GM10248 (cell line): ENCODE measurements at regions not wholly inside any gene's neighbourhood (a gene's known extent, or its start where the extent isn't known, plus 50 kb on each side); places are given as distances from the start of the nearest gene placed in this dataset.
A peak's percentile ranks its signal among the peaks of the same experiment; 100 is the strongest.

ENCODE experiments used
- CTCF ChIA-PET: fragments of 300-600 bp; sonication (Branson Sonifier 250); formaldehyde crosslinking; extraction: SDS; loops from one replicate; lab custom pipeline; 2021; ENCODE audit warnings: antibody characterized with exemption; lab: Yijun Ruan, JAX
- POLR2A ChIA-PET: fragments of 350-650 bp; sonication (Branson Sonifier 250); formaldehyde crosslinking; extraction: SDS; loops from one replicate; lab custom pipeline; 2020; ENCODE audit warnings: antibody characterized with exemption; lab: Yijun Ruan, JAX
- DNase-seq: peaks from one replicate; pipeline ENCODE4 v3.0.0; 2012; ENCODE audit errors: extremely low spot score
- CTCF ChIP-seq: IDR thresholded peaks from 2 replicates; pipeline ENCODE4 v1.5.1; 2012; ENCODE audit warnings: mild to moderate bottlenecking, low read depth; ENCODE audit errors: extremely low read depth, missing control alignments, control extremely low read depth

DNA sequence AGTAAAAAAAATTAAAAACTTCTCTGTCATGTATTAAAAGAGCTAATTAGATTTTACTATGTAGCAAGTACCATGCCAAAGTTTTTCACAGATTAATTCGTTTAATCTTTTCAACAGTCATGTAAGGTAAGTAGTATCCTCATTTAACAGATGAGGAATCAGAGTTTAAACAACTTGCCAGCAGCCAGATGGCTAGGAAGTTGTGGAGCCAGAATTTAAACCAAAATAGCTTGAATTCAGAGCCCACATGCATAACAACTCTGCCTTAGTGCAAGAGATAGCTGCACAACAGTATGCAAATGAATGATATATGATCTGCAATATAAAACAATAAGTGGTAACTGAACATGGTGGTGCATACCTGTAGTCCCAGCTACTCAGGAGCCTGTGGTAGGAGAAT is 75.3 kb downstream of the NAP1L3 start:
- ChIA-PET CTCF (no interaction called here), POLR2A (no interaction called here)
- DNase-seq = no peak
- TF ChIP-seq CTCF = no peak

DNA sequence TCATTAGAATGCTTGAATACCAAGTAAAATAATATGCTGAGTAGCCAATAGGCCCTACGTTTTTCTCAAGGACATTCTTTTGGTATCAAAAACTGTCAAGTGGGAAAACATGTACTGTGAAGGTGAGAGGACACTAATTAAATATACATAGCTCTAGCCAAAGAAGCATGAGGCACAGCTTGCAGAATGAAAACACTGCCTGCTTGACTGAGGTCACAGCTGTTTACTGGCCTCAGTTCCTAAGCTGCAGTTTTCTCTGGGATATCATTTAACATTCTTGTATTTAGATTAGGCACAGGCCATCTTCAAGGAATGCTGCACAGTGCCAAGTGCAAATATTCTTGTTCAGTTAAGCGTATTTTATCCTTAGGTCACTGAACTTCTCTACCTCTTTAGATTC is 78.6 kb downstream of the NAP1L3 start:
- no peak for TF ChIP-seq CTCF
- ChIA-PET CTCF (no interaction called here), POLR2A (no interaction called here)
- no peak for DNase-seq

DNA sequence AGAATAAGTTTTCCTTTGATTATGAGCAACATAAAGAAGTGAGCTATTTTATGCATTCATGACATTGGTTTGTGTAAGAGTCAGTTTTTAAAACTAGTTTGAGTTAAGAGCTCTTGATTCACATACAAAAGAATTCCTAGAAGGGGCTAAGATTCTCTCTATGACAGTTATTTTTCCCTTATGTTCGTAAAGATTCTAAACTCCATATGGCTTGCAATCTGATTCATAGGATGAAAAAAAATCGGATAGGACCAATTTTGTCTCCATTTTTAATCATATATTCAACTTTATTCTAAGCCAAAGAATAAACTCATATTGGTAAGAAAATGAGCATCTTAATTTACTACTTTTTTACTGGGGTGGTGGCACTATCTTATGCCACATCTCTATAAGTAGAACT is 79.4 kb downstream of the NAP1L3 start:
- no peak for TF ChIP-seq CTCF
- ChIA-PET CTCF (no interaction called here), POLR2A (no interaction called here)
- no peak for DNase-seq

- no peak for DNase-seq
- CTCF ChIA-PET = no interaction called here
- POLR2A ChIA-PET = no interaction called here
- no peak for TF ChIP-seq CTCF
These were observed 82.0 kb downstream of the NAP1L3 start for GRCh38 chrX:93591398-93591797.

GRCh38 chrX:93585661-93586060 is 87.7 kb downstream of the NAP1L3 start:
- CTCF ChIA-PET = no interaction called here
- TF ChIP-seq CTCF = no peak
- DNase-seq = no peak
- POLR2A ChIA-PET = no interaction called here

GRCh38 chrX:93580634-93581033 is 92.7 kb downstream of the NAP1L3 start:
- DNase-seq = no peak
- CTCF ChIA-PET = no interaction called here
- POLR2A ChIA-PET = no interaction called here
- TF ChIP-seq CTCF = no peak

DNA sequence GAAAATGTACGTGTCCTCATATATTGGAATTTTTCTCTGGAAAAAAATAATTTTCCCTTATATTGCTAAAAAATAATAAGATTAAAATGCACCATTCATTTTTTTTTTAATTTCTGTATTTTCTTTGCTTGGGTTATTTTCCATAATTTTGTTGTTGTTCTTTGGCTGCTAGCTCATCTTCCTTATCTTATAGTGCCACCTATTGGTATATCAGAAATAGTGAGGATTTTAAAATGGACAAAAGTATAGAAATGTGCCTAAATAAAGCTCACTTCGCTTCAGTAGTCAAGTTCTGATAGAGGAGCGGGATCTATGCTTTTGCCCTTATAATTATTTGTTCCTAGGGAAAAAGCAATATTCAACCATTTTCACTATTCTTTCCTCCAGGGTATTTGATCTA is 134.8 kb downstream of the NAP1L3 start:
- POLR2A ChIA-PET = no interaction called here
- peak; percentile 5 for DNase-seq
- CTCF ChIA-PET = interaction anchor here (1.0 kb wide), 1 partner anchor 22 kb away, joined by 3 read pairs; no protein-coding TSS in a partner anchor
- TF ChIP-seq CTCF = no peak
